AG04450 (cell line): ENCODE measurements at regions not wholly inside any gene's neighbourhood (a gene's known extent, or its start where the extent isn't known, plus 50 kb on each side); places are given as distances from the start of the nearest gene placed in this dataset.

ENCODE experiments used
- CTCF ChIA-PET: fragments of 300-600, 350-600 bp; formaldehyde crosslinking; extraction: SDS; loops from one replicate; lab custom pipeline; 2022; ENCODE audit warnings: antibody characterized with exemption, inconsistent platforms; lab: Charles Lee
- POLR2A ChIA-PET: fragments of 350-600 bp; formaldehyde crosslinking; extraction: SDS; loops from one replicate; lab custom pipeline; 2021; ENCODE audit warnings: antibody characterized with exemption, inconsistent platforms; lab: Yijun Ruan, JAX
- DNase-seq: peaks from one replicate; pipeline ENCODE4 v3.0.0-alpha.2; 2011; ENCODE audit warnings: low read depth, low spot score
- H3K27ac ChIP-seq: one replicate; pipeline ENCODE4 v1.5.1; 2012; ENCODE audit warnings: low read depth, low read length, control low read depth
- H3K27me3 ChIP-seq: one replicate; pipeline ENCODE4 v1.6.0; 2012; ENCODE audit warnings: low read length; ENCODE audit not compliant: control insufficient read depth, insufficient read depth
- H3K4me3 ChIP-seq: 2 replicates; pipeline ENCODE4 v1.5.1; 2011; ENCODE audit warnings: mild to moderate bottlenecking, low read depth, low read length, control low read depth
- H3K9me3 ChIP-seq: 2 replicates; pipeline ENCODE4 v1.5.1; 2012; ENCODE audit warnings: low read length; ENCODE audit not compliant: control insufficient read depth, insufficient read depth
- CTCF ChIP-seq: IDR thresholded peaks from 2 replicates; pipeline ENCODE4 v1.5.1; 2011; ENCODE audit warnings: low read depth, low read length, control low read depth, inconsistent platforms

DNA sequence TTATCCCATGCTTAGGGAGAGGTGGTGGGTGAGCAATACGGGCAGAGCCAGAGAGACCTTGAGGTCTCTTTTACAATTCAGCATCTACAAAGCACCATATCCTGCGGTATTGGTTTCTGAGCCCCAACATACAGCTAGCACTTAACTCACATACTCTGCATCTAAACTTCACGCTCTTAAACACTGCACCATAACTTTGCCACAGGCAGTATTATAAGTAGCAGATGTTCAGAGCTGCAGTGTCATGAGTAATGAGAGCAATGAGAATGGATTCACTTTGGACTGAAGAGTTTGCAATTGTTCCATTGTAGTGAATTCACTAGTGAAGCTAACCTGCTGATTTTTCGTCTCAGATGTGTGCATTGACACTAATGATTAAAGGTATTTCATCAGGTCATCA is 93.8 kb downstream of the HS3ST1 start:
- TF ChIP-seq CTCF: no peak
- ChIA-PET POLR2A (no interaction called here), CTCF (no interaction called here)
- Histone ChIP-seq H3K27me3 (no peaks in the 10 kb centered on the region), H3K27ac (no peak overlapping the region), H3K9me3 (no peaks in the 10 kb centered on the region), H3K4me3 (no peak overlapping the region)
- no peak for DNase-seq

DNA sequence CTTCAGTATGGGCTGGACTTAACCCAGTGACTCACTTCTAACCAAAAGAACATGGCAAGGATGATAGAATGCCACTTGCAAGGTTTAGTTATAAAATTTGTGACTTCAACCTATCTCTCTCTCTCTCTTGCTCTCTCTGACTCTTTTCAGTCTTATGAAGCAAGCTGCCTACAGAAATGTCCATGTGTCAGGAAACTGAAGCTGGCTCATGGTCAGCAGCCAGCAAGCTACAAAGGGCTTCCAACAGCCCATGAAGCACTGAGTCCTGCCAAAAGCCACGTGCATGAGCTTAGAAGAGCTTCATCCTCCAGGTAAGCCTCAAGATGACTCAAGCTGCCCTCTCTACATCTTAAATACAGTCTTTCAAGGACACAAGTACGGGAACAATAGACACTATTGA is 100.3 kb downstream of the HS3ST1 start:
- ChIA-PET CTCF (no interaction called here), POLR2A (interaction anchor here (0.7 kb wide), 1 partner anchor 298 kb away, joined by 3 read pairs; no protein-coding TSS in a partner anchor)
- Histone ChIP-seq H3K4me3 (no peak overlapping the region), H3K9me3 (0 out of 2 replicates have a peak, but pooled peaks cover 6% of the 10 kb centered on the region), H3K27me3 (no peaks in the 10 kb centered on the region), H3K27ac (no peak overlapping the region)
- no peak for TF ChIP-seq CTCF
- no peak for DNase-seq

GRCh38 chr4:11326021-11326420 is 102.7 kb downstream of the HS3ST1 start:
- no peaks in the 10 kb centered on the region for H3K27me3 ChIP-seq
- ChIA-PET POLR2A (no interaction called here), CTCF (no interaction called here)
- DNase-seq: no peak
- H3K4me3 ChIP-seq: no peak overlapping the region
- 0 out of 2 replicates have a peak, but pooled peaks cover 6% of the 10 kb centered on the region for H3K9me3 ChIP-seq
- TF ChIP-seq CTCF: no peak
- H3K27ac ChIP-seq: no peak overlapping the region

DNA sequence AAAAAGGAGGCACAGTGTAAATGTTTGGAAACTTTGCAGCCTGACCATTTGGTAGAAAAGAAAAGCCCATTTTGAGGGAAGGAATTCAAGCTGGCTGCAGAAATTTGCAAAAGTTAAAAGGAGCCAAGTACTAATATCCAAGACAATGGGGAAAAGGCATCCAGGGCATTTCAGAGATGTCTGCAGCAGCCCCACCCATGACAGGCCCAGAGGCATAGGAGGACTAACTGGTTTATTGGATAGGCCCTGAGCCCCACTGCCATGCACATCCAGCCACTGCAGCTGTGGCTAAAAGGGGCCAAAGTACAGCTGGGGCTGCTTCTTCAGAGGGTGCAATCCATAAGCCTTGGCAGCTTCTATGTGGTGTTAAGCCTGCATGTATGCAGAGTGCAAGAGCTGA is 104.9 kb downstream of the HS3ST1 start:
- H3K27ac ChIP-seq: no peak overlapping the region
- TF ChIP-seq CTCF: no peak
- H3K9me3 ChIP-seq: 0 out of 2 replicates have a peak, but pooled peaks cover 6% of the 10 kb centered on the region
- no peaks in the 10 kb centered on the region for H3K27me3 ChIP-seq
- no peak overlapping the region for H3K4me3 ChIP-seq
- POLR2A ChIA-PET: no interaction called here
- no peak for DNase-seq
- CTCF ChIA-PET: no interaction called here

- Histone ChIP-seq H3K27ac (no peak overlapping the region), H3K4me3 (no peak overlapping the region), H3K9me3 (no peaks in the 10 kb centered on the region), H3K27me3 (no peaks in the 10 kb centered on the region)
- POLR2A ChIA-PET: no interaction called here
- DNase-seq: no peak
- no peak for TF ChIP-seq CTCF
- CTCF ChIA-PET: no interaction called here
Measured at GRCh38 chr4:11313157-11313943, 115.3 kb downstream of the HS3ST1 start.
